H9 (cell line): ENCODE measurements at regions not wholly inside any gene's neighbourhood (a gene's known extent, or its start where the extent isn't known, plus 50 kb on each side); places are given as distances from the start of the nearest gene placed in this dataset.

Experiments
- DNase-seq: peaks from one replicate; pipeline ENCODE4 v3.0.0-alpha.2; 2017
- H2AFZ ChIP-seq: one replicate; pipeline ENCODE4 v1.6.1; 2013; ENCODE audit warnings: mild to moderate bottlenecking, low read length, control low read depth, moderate library complexity
- H2AK5ac ChIP-seq: 2 replicates; pipeline ENCODE4 v1.6.1; 2013; ENCODE audit warnings: low read length, control low read depth, mixed read lengths; ENCODE audit not compliant: insufficient read length
- H2BK120ac ChIP-seq: one replicate; pipeline ENCODE4 v1.6.1; 2013; ENCODE audit warnings: low read depth, mild to moderate bottlenecking, low read length, control low read depth, inconsistent platforms; ENCODE audit not compliant: poor library complexity, severe bottlenecking
- H2BK12ac ChIP-seq: 2 replicates; pipeline ENCODE4 v1.6.1; 2013; ENCODE audit warnings: low read length, control low read depth, mixed read lengths, low read depth; ENCODE audit not compliant: insufficient read length
- H2BK15ac ChIP-seq: 2 replicates; pipeline ENCODE4 v1.6.1; 2013; ENCODE audit warnings: low read depth, low read length, control low read depth
- H2BK20ac ChIP-seq: one replicate; pipeline ENCODE4 v1.6.1; 2013; ENCODE audit warnings: low read depth, mild to moderate bottlenecking, low read length, control low read depth, inconsistent platforms; ENCODE audit not compliant: poor library complexity, severe bottlenecking
- H2BK5ac ChIP-seq: 2 replicates; pipeline ENCODE4 v1.6.1; 2013; ENCODE audit warnings: low read length, control low read depth, mixed read lengths; ENCODE audit not compliant: insufficient read length
- H3K14ac ChIP-seq: 2 replicates; pipeline ENCODE4 v1.6.1; 2013; ENCODE audit warnings: low read length, control low read depth; ENCODE audit not compliant: insufficient read depth
- H3K18ac ChIP-seq: 2 replicates; pipeline ENCODE4 v1.6.1; 2013; ENCODE audit warnings: low read depth, mild to moderate bottlenecking, mixed read lengths, low read length, control low read depth; ENCODE audit not compliant: insufficient read length
- H3K23ac ChIP-seq: 2 replicates; pipeline ENCODE4 v1.6.1; 2013; ENCODE audit warnings: low read length, control low read depth, mixed read lengths, low read depth; ENCODE audit not compliant: insufficient read length
- H3K23me2 ChIP-seq: 2 replicates; pipeline ENCODE4 v1.6.1; 2013; ENCODE audit warnings: low read depth, mild to moderate bottlenecking, mixed read lengths, low read length, control low read depth; ENCODE audit not compliant: insufficient read length, poor library complexity, severe bottlenecking
- H3K27ac ChIP-seq: 2 replicates; pipeline ENCODE4 v1.5.1; 2013; ENCODE audit warnings: low read length, control low read depth, mixed read lengths, low read depth; ENCODE audit not compliant: insufficient read length
- H3K27me3 ChIP-seq: 2 replicates; pipeline ENCODE4 v1.6.1; 2013; ENCODE audit warnings: low read length, control low read depth, inconsistent platforms; ENCODE audit not compliant: insufficient read depth
- H3K4ac ChIP-seq: 2 replicates; pipeline ENCODE4 v1.6.1; 2013; ENCODE audit warnings: low read depth, mild to moderate bottlenecking, control low read depth, inconsistent platforms, low read length, moderate library complexity
- H3K4me1 ChIP-seq: 2 replicates; pipeline ENCODE4 v1.6.1; 2013; ENCODE audit warnings: low read length, control low read depth, inconsistent platforms; ENCODE audit not compliant: insufficient read depth
- H3K4me2 ChIP-seq: 2 replicates; pipeline ENCODE4 v1.6.1; 2013; ENCODE audit warnings: low read length, control low read depth, mixed read lengths; ENCODE audit not compliant: insufficient read length, insufficient read depth
- H3K56ac ChIP-seq: 2 replicates; pipeline ENCODE4 v1.6.1; 2013; ENCODE audit warnings: low read depth, mild to moderate bottlenecking, mixed read lengths, low read length, control low read depth; ENCODE audit not compliant: insufficient read length
- H3K79me1 ChIP-seq: 2 replicates; pipeline ENCODE4 v1.6.1; 2013; ENCODE audit warnings: low read depth, mild to moderate bottlenecking, moderate library complexity, low read length, control low read depth, inconsistent platforms; ENCODE audit not compliant: insufficient read depth, poor library complexity, severe bottlenecking
- H3K79me2 ChIP-seq: 2 replicates; pipeline ENCODE4 v1.6.1; 2013; ENCODE audit warnings: low read length, control low read depth, inconsistent platforms; ENCODE audit not compliant: insufficient read depth
- H3K9ac ChIP-seq: 2 replicates; pipeline ENCODE4 v1.6.1; 2013; ENCODE audit warnings: low read length, control low read depth, mixed read lengths; ENCODE audit not compliant: insufficient read length; ENCODE audit errors: extremely low read depth
- H3K9me3 ChIP-seq: one replicate; pipeline ENCODE4 v1.6.1; 2013; ENCODE audit warnings: low read depth, low read length, inconsistent platforms; ENCODE audit not compliant: control insufficient read depth
- H3T11ph ChIP-seq: one replicate; pipeline ENCODE4 v1.6.1; 2013; ENCODE audit warnings: mild to moderate bottlenecking, low read length, control low read depth, inconsistent platforms
- H4K20me1 ChIP-seq: one replicate; pipeline ENCODE4 v1.6.1; 2013; ENCODE audit not compliant: control insufficient read depth, insufficient read length, insufficient read depth
- H4K5ac ChIP-seq: 2 replicates; pipeline ENCODE4 v1.6.1; 2013; ENCODE audit warnings: low read depth, mild to moderate bottlenecking, mixed read lengths, low read length, control low read depth; ENCODE audit not compliant: insufficient read length
- H4K8ac ChIP-seq: replicated peaks from 2 replicates; pipeline ENCODE4 v1.6.1; 2013; ENCODE audit warnings: low read length, control low read depth, mixed read lengths, low read depth; ENCODE audit not compliant: insufficient read length
- H4K91ac ChIP-seq: 2 replicates; pipeline ENCODE4 v1.6.1; 2013; ENCODE audit warnings: low read depth, mild to moderate bottlenecking, moderate library complexity, mixed read lengths, low read length, control low read depth; ENCODE audit not compliant: insufficient read length
- H3K27ac Mint-ChIP-seq, 3 experiments: 2 replicates in 2 of 3; 3 replicates in 1 of 3; pipeline ENCODE4 v1.8.0; 2020 to 2021; ENCODE audit warnings: mixed read lengths in 3 of 3, mild to moderate bottlenecking in 1 of 3, moderate library complexity in 1 of 3
- H3K27me3 Mint-ChIP-seq: 2 replicates; pipeline ENCODE4 v1.8.0; 2021; ENCODE audit warnings: low read depth, mild to moderate bottlenecking, moderate library complexity, mixed read lengths
- H3K36me3 Mint-ChIP-seq, 3 experiments: 2 replicates in 2 of 3; 3 replicates in 1 of 3; pipeline ENCODE4 v1.8.0; 2020 to 2021; ENCODE audit warnings: low read depth in 3 of 3, mixed read lengths in 3 of 3; ENCODE audit not compliant: insufficient read depth in 1 of 3
- H3K4me1 Mint-ChIP-seq, 2 experiments: 2 replicates each; pipeline ENCODE4 v1.8.0; 2020; ENCODE audit warnings: mixed read lengths in 2 of 2
- H3K4me3 Mint-ChIP-seq, 2 experiments: 2 replicates in 1 of 2; 3 replicates in 1 of 2; pipeline ENCODE4 v1.8.0; 2020 to 2021; ENCODE audit warnings: mild to moderate bottlenecking in 2 of 2, mixed read lengths in 2 of 2, moderate library complexity in 1 of 2
- H3K9me3 Mint-ChIP-seq, 2 experiments: 2 replicates in 1 of 2; 3 replicates in 1 of 2; pipeline ENCODE4 v1.8.0; 2020; ENCODE audit warnings: mild to moderate bottlenecking in 2 of 2, mixed read lengths in 2 of 2, moderate library complexity in 1 of 2
- WGBS: extraction: QIAGEN DNeasy Blood & Tissue Kit; methylation state at CpG from one replicate; pipeline ENCODE4 v1.1.7; 2013; ENCODE audit warnings: missing lambda C conversion rate, low lambda C conversion rate, mixed read lengths; ENCODE audit not compliant: insufficient read length; ENCODE audit errors: extremely low coverage; 5-methylcytosine and 5-hydroxymethylcytosine counted together
- TF ChIP-seq, protein P1 (sequence below): fragments of 200-600 bp; sonication (generic); conservative IDR thresholded peaks from 3 replicates; pipeline ENCODE4 v1.8.0; 2021; ENCODE audit warnings: antibody characterized with exemption, mild to moderate bottlenecking

DNA sequence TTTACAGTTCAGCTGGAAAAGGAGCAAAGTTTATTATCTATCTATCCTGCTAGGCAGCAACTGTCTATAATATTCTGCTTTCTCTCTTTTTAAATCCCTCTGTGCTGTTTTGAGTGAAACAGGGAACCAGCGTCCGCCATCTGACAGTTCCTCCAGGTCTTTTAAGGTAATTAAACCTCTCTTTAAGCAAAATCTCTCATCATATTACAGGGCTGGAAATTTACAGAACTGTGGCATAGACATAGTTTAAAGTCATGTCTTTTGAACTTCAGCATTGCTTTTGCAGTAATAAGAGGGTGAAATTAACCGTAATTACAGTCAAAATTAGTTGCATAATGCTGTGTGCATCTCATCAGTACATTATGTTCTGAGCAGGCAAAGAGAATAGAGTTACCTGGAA, 263.4 kb upstream of the KCNMB2 start:
- Histone ChIP-seq H3K79me1 (no peaks in the 10 kb centered on the region), H3K4me2 (no peak overlapping the region), H2AFZ (no peak overlapping the region), H3T11ph (no peak overlapping the region), H3K79me2 (no peaks in the 10 kb centered on the region), H4K5ac (no peak overlapping the region), H2BK12ac (no peak overlapping the region), H3K23me2 (no peaks in the 10 kb centered on the region), H3K23ac (no peak overlapping the region), H3K9me3 (no peaks in the 10 kb centered on the region), H3K18ac (no peak overlapping the region), H3K56ac (no peak overlapping the region), H3K27me3 (no peaks in the 10 kb centered on the region), H2BK15ac (no peak overlapping the region), H2BK5ac (no peak overlapping the region), H4K8ac (no peak overlapping the region), H2BK120ac (no peak overlapping the region), H3K4ac (no peak overlapping the region), H2AK5ac (no peak overlapping the region), H3K27ac (no peak overlapping the region), H3K4me1 (no peaks in the 10 kb centered on the region), H3K14ac (no peak overlapping the region), H4K91ac (no peak overlapping the region), H3K9ac (no peak overlapping the region), H4K20me1 (no peaks in the 10 kb centered on the region), H2BK20ac (no peak overlapping the region)
- no peaks in the 10 kb centered on the region; a peak in 1 of 7 replicates for H3K36me3 Mint-ChIP-seq
- H3K27ac Mint-ChIP-seq = no peak overlapping the region
- no CpG with 5 or more reads among the region's 3 CpGs for WGBS
- DNase-seq = no peak
- no peaks in the 10 kb centered on the region for H3K27me3 Mint-ChIP-seq
- H3K9me3 Mint-ChIP-seq = no peaks in the 10 kb centered on the region; a peak in 1 of 5 replicates
- no peak overlapping the region for H3K4me3 Mint-ChIP-seq
- TF ChIP-seq, protein P1, sequence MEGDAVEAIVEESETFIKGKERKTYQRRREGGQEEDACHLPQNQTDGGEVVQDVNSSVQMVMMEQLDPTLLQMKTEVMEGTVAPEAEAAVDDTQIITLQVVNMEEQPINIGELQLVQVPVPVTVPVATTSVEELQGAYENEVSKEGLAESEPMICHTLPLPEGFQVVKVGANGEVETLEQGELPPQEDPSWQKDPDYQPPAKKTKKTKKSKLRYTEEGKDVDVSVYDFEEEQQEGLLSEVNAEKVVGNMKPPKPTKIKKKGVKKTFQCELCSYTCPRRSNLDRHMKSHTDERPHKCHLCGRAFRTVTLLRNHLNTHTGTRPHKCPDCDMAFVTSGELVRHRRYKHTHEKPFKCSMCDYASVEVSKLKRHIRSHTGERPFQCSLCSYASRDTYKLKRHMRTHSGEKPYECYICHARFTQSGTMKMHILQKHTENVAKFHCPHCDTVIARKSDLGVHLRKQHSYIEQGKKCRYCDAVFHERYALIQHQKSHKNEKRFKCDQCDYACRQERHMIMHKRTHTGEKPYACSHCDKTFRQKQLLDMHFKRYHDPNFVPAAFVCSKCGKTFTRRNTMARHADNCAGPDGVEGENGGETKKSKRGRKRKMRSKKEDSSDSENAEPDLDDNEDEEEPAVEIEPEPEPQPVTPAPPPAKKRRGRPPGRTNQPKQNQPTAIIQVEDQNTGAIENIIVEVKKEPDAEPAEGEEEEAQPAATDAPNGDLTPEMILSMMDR = no peak
- H3K4me1 Mint-ChIP-seq = 0 out of 4 replicates have a peak, but pooled peaks cover 0 to 4% of the 10 kb centered on the region in 2 experiments
